GM12864 (cell line): ENCODE measurements at regions not wholly inside any gene's neighbourhood (a gene's known extent, or its start where the extent isn't known, plus 50 kb on each side); places are given as distances from the start of the nearest gene placed in this dataset.
"Not testable (repeated sequence)": the region's sequence is repeated elsewhere in the genome, so short reads cannot be mapped to it uniquely, and the experiment has no call there.

ENCODE experiments used
- DNase-seq: peaks from one replicate; pipeline ENCODE4 v3.0.0-alpha.2; 2011; ENCODE audit warnings: low read depth
- H3K4me3 ChIP-seq: 2 replicates; pipeline ENCODE4 v1.5.1; 2011; ENCODE audit warnings: mild to moderate bottlenecking, low read depth, low read length, control low read depth
- CTCF ChIP-seq: IDR thresholded peaks from 2 replicates; pipeline ENCODE4 v1.5.1; 2011; ENCODE audit warnings: low read depth, mild to moderate bottlenecking, moderate library complexity, low read length, control low read depth, inconsistent platforms; ENCODE audit errors: missing control alignments

- DNase-seq = no peak
- TF ChIP-seq CTCF = no peak
- no peak overlapping the region for H3K4me3 ChIP-seq
Observed at GRCh38 chr1:194024659-194025058, 838.2 kb upstream of the B3GALT2 start.

- no peak overlapping the region for H3K4me3 ChIP-seq
- no peak for DNase-seq
- TF ChIP-seq CTCF = no peak
Observed at GRCh38 chr1:194014014-194014413, 827.6 kb upstream of the B3GALT2 start.

GRCh38 chr1:194013561-194013960 lies 827.1 kb upstream of the B3GALT2 start:
- TF ChIP-seq CTCF = no peak
- DNase-seq = no peak

GRCh38 chr1:194004146-194004545 lies 817.7 kb upstream of the B3GALT2 start:
- no peak for DNase-seq
- TF ChIP-seq CTCF = no peak

More at GRCh38 chr1:194013561-194013960, 827.1 kb upstream of the B3GALT2 start:
- H3K4me3 ChIP-seq = no peak overlapping the region

GRCh38 chr1:194001726-194002350 lies 815.4 kb upstream of the B3GALT2 start:
- DNase-seq, H3K4me3 ChIP-seq: not testable (repeated sequence)

More at GRCh38 chr1:194004146-194004545, 817.7 kb upstream of the B3GALT2 start:
- H3K4me3 ChIP-seq = no peak overlapping the region

GRCh38 chr1:193988885-193989284 lies 802.5 kb upstream of the B3GALT2 start:
- H3K4me3 ChIP-seq = no peak overlapping the region
- DNase-seq = no peak
- no peak for TF ChIP-seq CTCF

- no peak for TF ChIP-seq CTCF
- DNase-seq = no peak
- H3K4me3 ChIP-seq = no peak overlapping the region
Observed at GRCh38 chr1:193979219-193979618, 792.8 kb upstream of the B3GALT2 start.
